ENCODE measurements at regions not wholly inside any gene's neighbourhood (a gene's known extent, or its start where the extent isn't known, plus 50 kb on each side); places are given as distances from the start of the nearest gene placed in this dataset.

DNA sequence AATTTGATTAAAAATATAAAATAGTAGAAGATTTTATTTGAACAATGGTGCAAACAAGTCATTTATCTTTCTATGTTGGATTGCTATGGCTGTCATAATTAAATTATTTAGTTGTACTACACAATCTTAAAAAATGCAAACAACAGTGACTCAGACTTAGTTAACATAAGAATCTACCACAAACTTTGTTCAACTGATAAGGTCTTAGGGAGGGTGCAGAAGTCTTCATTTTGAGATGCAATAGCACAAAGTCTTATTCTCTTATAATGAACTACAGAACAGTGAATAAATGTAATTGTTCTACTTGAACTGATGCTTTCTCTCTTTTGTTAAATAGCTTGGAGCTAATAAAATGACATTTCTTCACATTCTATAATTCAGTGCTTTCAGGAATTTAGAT is 482.8 kb upstream of the NAALADL2 start:
- intact Hi-C loops (cut with micrococcal nuclease): no loop called here
- no peak overlapping the region for H2AFZ ChIP-seq (ENCODE audit: insufficient read depth, low read depth, low read length, poor library complexity, severe bottlenecking)
- H3K27me3 ChIP-seq (ENCODE audit: control insufficient read depth in 2 of 2, insufficient read depth in 2 of 2, low read length in 2 of 2): no peaks in the 10 kb centered on the region
- H4K20me1 ChIP-seq (ENCODE audit: insufficient read depth, low read length): no peaks in the 10 kb centered on the region
- DNase-seq: no peak
- H3K4me3 Mint-ChIP-seq: no peak overlapping the region
- no peaks in the 10 kb centered on the region for H3K36me3 ChIP-seq (replicated peaks in 1 of 2; ENCODE audit: control insufficient read depth in 1 of 2, insufficient read depth in 2 of 2, low read length in 2 of 2)
- H3K4me2 ChIP-seq (replicated peaks; ENCODE audit: extremely low read depth, low read length, poor library complexity, severe bottlenecking): no peak overlapping the region
- no peaks in the 10 kb centered on the region for H3K4me1 Mint-ChIP-seq
- H3K4me3 ChIP-seq (replicated peaks in 1 of 3; ENCODE audit: low read depth in 2 of 3, low read length in 3 of 3): no peak overlapping the region
- H3K79me2 ChIP-seq (ENCODE audit: insufficient read depth, low read length): no peaks in the 10 kb centered on the region
- H3K27ac Mint-ChIP-seq: no peak overlapping the region
- no peaks in the 10 kb centered on the region for H3K36me3 Mint-ChIP-seq
- H3K27me3 Mint-ChIP-seq (ENCODE audit: low read depth in 3 of 3): no peaks in the 10 kb centered on the region
- H3K9ac ChIP-seq (ENCODE audit: insufficient read depth, low read length, poor library complexity, severe bottlenecking): no peak overlapping the region
- peaks cover 8 to 11% of the 10 kb centered on the region in 2 donors for H3K9me3 ChIP-seq (replicated peaks in 1 of 2; ENCODE audit: control insufficient read depth in 1 of 2, insufficient read depth in 1 of 2, low read length in 2 of 2)
- H3K27ac ChIP-seq (ENCODE audit: low read depth in 1 of 2, low read length in 2 of 2): no peak overlapping the region
- H3K4me1 ChIP-seq (ENCODE audit: control insufficient read depth in 1 of 2, insufficient read depth in 2 of 2, low read length in 2 of 2): no peaks in the 10 kb centered on the region
- peaks cover 5 to 13% (median 11%) of the 10 kb centered on the region in 7 donors for H3K9me3 Mint-ChIP-seq
- TF ChIP-seq, protein P1, sequence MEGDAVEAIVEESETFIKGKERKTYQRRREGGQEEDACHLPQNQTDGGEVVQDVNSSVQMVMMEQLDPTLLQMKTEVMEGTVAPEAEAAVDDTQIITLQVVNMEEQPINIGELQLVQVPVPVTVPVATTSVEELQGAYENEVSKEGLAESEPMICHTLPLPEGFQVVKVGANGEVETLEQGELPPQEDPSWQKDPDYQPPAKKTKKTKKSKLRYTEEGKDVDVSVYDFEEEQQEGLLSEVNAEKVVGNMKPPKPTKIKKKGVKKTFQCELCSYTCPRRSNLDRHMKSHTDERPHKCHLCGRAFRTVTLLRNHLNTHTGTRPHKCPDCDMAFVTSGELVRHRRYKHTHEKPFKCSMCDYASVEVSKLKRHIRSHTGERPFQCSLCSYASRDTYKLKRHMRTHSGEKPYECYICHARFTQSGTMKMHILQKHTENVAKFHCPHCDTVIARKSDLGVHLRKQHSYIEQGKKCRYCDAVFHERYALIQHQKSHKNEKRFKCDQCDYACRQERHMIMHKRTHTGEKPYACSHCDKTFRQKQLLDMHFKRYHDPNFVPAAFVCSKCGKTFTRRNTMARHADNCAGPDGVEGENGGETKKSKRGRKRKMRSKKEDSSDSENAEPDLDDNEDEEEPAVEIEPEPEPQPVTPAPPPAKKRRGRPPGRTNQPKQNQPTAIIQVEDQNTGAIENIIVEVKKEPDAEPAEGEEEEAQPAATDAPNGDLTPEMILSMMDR (IDR thresholded peaks at IDR 0.05): no peak

- TF ChIP-seq, protein P1 (IDR thresholded peaks at IDR 0.05): no peak
- no peak for DNase-seq
- H3K27ac Mint-ChIP-seq: no peak overlapping the region
- Histone ChIP-seq H4K20me1 (ENCODE audit: insufficient read depth, low read length) (no peaks in the 10 kb centered on the region), H3K4me1 (ENCODE audit: control insufficient read depth in 1 of 2, insufficient read depth in 2 of 2, low read length in 2 of 2) (no peaks in the 10 kb centered on the region), H3K9ac (ENCODE audit: insufficient read depth, low read length, poor library complexity, severe bottlenecking) (no peak overlapping the region), H3K9me3 (replicated peaks in 1 of 2; ENCODE audit: control insufficient read depth in 1 of 2, insufficient read depth in 1 of 2, low read length in 2 of 2) (peaks cover 8 to 11% of the 10 kb centered on the region in 2 donors), H3K36me3 (replicated peaks in 1 of 2; ENCODE audit: control insufficient read depth in 1 of 2, insufficient read depth in 2 of 2, low read length in 2 of 2) (no peaks in the 10 kb centered on the region), H3K27me3 (ENCODE audit: control insufficient read depth in 2 of 2, insufficient read depth in 2 of 2, low read length in 2 of 2) (no peaks in the 10 kb centered on the region), H3K4me3 (replicated peaks in 1 of 3; ENCODE audit: low read depth in 2 of 3, low read length in 3 of 3) (no peak overlapping the region), H3K4me2 (replicated peaks; ENCODE audit: extremely low read depth, low read length, poor library complexity, severe bottlenecking) (no peak overlapping the region), H2AFZ (ENCODE audit: insufficient read depth, low read depth, low read length, poor library complexity, severe bottlenecking) (no peak overlapping the region), H3K27ac (ENCODE audit: low read depth in 1 of 2, low read length in 2 of 2) (no peak overlapping the region), H3K79me2 (ENCODE audit: insufficient read depth, low read length) (no peaks in the 10 kb centered on the region)
- no peaks in the 10 kb centered on the region for H3K36me3 Mint-ChIP-seq
- no peak overlapping the region for H3K4me3 Mint-ChIP-seq
- 98% methylated on average over 29 of the region's 32 CpGs for WGBS (ENCODE audit: insufficient coverage)
- H3K27me3 Mint-ChIP-seq (ENCODE audit: low read depth in 3 of 3): no peaks in the 10 kb centered on the region
- intact Hi-C loops (cut with micrococcal nuclease): no loop called here
- peaks cover 5 to 13% (median 11%) of the 10 kb centered on the region in 7 donors for H3K9me3 Mint-ChIP-seq
- no peaks in the 10 kb centered on the region for H3K4me1 Mint-ChIP-seq
These were observed 482.0 kb upstream of the NAALADL2 start for GRCh38 chr3:174377096-174377495.
